Uterus (tissue), 2 donors: ENCODE measurements at regions not wholly inside any gene's neighbourhood (a gene's known extent, or its start where the extent isn't known, plus 50 kb on each side); places are given as distances from the start of the nearest gene placed in this dataset.

Experiments used
- POLR2A ChIP-seq, 2 donors: fragments of 450-650 bp; IDR thresholded peaks; one replicate each; pipeline ENCODE4 v1.6.1; 2016; ENCODE audit warnings: antibody characterized with exemption in 2 of 2, mild to moderate bottlenecking in 1 of 2, moderate library complexity in 1 of 2
- TF ChIP-seq, protein P1 (sequence below), 4 experiments: fragments of 200-600 bp in 2 of 4; fragments of 450-650 bp in 2 of 4; sonication (generic) in 2 of 4; IDR thresholded peaks; one replicate each; pipeline ENCODE4 v1.5.1; 2016 to 2019; ENCODE audit warnings: antibody characterized with exemption in 4 of 4, mild to moderate bottlenecking in 2 of 4, moderate library complexity in 1 of 4

DNA sequence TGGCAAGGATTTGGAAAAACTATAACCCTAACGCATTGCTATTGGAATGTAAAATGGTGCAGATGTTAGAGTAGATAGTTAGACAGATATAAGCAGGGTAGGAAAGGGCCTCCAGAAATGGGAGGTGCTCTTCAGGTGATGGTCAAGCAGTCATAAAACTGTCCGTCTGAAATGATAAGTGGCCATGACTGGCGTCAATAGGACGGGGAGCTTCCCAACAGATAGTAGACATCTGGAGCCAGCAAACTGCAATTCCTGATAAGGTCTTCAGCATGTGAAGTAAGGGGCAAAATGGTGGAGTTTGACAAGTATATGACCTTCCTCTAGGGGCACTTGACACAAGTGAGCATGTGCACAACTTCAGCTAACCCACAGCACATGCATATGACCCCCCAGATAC, 250.4 kb downstream of the MAGEB5 start:
- TF ChIP-seq, protein P1, sequence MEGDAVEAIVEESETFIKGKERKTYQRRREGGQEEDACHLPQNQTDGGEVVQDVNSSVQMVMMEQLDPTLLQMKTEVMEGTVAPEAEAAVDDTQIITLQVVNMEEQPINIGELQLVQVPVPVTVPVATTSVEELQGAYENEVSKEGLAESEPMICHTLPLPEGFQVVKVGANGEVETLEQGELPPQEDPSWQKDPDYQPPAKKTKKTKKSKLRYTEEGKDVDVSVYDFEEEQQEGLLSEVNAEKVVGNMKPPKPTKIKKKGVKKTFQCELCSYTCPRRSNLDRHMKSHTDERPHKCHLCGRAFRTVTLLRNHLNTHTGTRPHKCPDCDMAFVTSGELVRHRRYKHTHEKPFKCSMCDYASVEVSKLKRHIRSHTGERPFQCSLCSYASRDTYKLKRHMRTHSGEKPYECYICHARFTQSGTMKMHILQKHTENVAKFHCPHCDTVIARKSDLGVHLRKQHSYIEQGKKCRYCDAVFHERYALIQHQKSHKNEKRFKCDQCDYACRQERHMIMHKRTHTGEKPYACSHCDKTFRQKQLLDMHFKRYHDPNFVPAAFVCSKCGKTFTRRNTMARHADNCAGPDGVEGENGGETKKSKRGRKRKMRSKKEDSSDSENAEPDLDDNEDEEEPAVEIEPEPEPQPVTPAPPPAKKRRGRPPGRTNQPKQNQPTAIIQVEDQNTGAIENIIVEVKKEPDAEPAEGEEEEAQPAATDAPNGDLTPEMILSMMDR (IDR thresholded peaks at IDR 0.05): no peak
- TF ChIP-seq POLR2A (IDR thresholded peaks at IDR 0.05): no peak
